ENCODE measurements at regions not wholly inside any gene's neighbourhood (a gene's known extent, or its start where the extent isn't known, plus 50 kb on each side); places are given as distances from the start of the nearest gene placed in this dataset.

- H3K27ac ChIP-seq, result no peak overlapping the region
- H3K4me3 ChIP-seq, result no peak overlapping the region
- TF ChIP-seq, protein P1, sequence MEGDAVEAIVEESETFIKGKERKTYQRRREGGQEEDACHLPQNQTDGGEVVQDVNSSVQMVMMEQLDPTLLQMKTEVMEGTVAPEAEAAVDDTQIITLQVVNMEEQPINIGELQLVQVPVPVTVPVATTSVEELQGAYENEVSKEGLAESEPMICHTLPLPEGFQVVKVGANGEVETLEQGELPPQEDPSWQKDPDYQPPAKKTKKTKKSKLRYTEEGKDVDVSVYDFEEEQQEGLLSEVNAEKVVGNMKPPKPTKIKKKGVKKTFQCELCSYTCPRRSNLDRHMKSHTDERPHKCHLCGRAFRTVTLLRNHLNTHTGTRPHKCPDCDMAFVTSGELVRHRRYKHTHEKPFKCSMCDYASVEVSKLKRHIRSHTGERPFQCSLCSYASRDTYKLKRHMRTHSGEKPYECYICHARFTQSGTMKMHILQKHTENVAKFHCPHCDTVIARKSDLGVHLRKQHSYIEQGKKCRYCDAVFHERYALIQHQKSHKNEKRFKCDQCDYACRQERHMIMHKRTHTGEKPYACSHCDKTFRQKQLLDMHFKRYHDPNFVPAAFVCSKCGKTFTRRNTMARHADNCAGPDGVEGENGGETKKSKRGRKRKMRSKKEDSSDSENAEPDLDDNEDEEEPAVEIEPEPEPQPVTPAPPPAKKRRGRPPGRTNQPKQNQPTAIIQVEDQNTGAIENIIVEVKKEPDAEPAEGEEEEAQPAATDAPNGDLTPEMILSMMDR (IDR thresholded peaks at IDR 0.05), result no peak
- H3K4me1 ChIP-seq, result no peaks in the 10 kb centered on the region
- DNase-seq (ENCODE audit: low spot score), result no peak
- H3K27me3 ChIP-seq, result no peaks in the 10 kb centered on the region
- no peaks in the 10 kb centered on the region for H3K36me3 ChIP-seq
- H3K9me3 ChIP-seq, result no peaks in the 10 kb centered on the region
Measured at GRCh38 chr14:34044666-34045306, 93.9 kb upstream of the EGLN3 start.

DNA sequence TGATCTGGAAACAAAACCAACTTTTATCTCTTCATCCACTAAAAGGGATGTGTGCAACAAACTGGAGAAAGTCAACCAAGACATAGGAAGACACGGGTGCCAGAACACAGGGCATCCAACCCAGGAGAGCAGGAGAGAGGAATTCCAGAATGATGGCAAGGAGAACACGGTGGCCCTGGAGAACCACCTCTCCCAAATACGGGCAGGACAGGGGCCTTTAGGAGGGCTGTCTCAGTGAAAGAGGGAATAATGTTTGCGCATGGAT lies 93.4 kb upstream of the EGLN3 start:
- DNase-seq (ENCODE audit: low spot score), result no peak
- no peaks in the 10 kb centered on the region for H3K36me3 ChIP-seq
- TF ChIP-seq, protein P1 (IDR thresholded peaks at IDR 0.05), result no peak
- no peaks in the 10 kb centered on the region for H3K4me1 ChIP-seq
- H3K9me3 ChIP-seq, result no peaks in the 10 kb centered on the region
- no peak overlapping the region for H3K27ac ChIP-seq
- no peak overlapping the region for H3K4me3 ChIP-seq
- no peaks in the 10 kb centered on the region for H3K27me3 ChIP-seq

DNA sequence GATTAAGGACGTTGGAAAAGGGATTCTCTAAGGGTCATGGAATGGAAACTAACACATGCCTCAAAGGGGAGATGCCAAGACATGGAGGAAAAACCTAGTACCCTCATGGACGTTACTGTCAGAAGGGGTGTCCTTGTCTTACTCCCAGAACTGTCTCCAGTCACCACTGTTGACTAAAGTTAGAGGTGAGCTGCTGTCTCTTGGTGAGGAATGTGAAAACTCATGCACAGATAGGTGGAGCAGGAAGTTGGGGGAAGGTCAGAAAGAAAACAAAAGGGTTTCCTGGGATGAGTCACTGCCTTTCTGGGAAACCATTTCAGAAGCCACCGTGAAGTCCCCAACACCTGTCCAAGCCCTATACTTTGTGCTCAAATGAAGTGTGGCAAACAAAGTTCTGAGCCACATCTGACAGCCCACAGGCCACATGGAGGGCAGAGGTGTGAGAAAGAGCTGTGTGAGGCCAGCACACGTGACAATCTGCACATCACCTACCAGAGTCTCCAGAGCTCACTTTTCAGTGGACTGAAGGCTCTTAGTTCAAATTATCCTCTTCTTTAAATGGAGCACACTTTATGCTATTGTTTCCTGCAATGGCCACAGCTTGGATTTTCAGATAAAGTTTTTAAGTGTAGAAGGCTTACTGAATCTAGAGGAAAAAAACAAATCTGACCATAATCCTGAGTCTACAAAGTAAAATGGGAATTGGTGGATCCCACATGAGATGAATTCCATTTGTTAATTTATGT lies 92.9 kb upstream of the EGLN3 start:
- TF ChIP-seq, protein P1 (IDR thresholded peaks at IDR 0.05), result no peak
- Histone ChIP-seq H3K27me3 (no peaks in the 10 kb centered on the region), H3K4me1 (no peaks in the 10 kb centered on the region), H3K9me3 (no peaks in the 10 kb centered on the region), H3K36me3 (no peaks in the 10 kb centered on the region), H3K4me3 (no peak overlapping the region), H3K27ac (no peak overlapping the region)
- DNase-seq (ENCODE audit: low spot score), result no peak

DNA sequence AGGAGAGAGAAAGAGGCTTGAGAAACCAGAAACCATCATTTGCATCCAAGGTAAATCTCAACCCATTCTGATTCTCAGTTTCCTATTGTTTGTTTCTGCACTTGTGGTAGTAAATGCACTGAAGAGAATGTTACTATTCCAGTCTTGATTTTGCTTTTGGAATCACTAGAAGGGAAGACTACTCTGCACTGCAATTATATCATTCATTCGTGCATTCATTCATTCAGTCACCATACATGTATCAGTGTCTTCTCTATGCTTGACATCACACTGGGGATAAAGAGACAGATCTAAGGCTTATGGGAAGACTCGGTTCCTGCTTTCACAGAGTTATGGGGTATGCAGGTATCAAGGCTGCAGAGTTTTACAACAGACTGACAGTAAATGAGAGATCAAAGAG lies 90.3 kb upstream of the EGLN3 start:
- Histone ChIP-seq H3K9me3 (no peaks in the 10 kb centered on the region), H3K27me3 (no peaks in the 10 kb centered on the region), H3K4me1 (peaks cover 0 to 2% of the 10 kb centered on the region in 2 donors), H3K36me3 (no peaks in the 10 kb centered on the region), H3K27ac (no peak overlapping the region), H3K4me3 (no peak overlapping the region)
- TF ChIP-seq, protein P1 (IDR thresholded peaks at IDR 0.05), result no peak
- DNase-seq (ENCODE audit: low spot score), result no peak

- TF ChIP-seq, protein P1 (IDR thresholded peaks at IDR 0.05), result no peak
- H3K27ac ChIP-seq, result no peak overlapping the region
- peaks cover 0 to 6% of the 10 kb centered on the region in 2 donors for H3K4me1 ChIP-seq
- no peak overlapping the region for H3K4me3 ChIP-seq
- no peaks in the 10 kb centered on the region for H3K27me3 ChIP-seq
- H3K9me3 ChIP-seq, result no peaks in the 10 kb centered on the region
- no peak for DNase-seq (ENCODE audit: low spot score)
- no peaks in the 10 kb centered on the region for H3K36me3 ChIP-seq
Measured at GRCh38 chr14:34040766-34041165, 89.9 kb upstream of the EGLN3 start.
